Peyer's patch (tissue), 4 donors: ENCODE measurements at regions not wholly inside any gene's neighbourhood (a gene's known extent, or its start where the extent isn't known, plus 50 kb on each side); places are given as distances from the start of the nearest gene placed in this dataset.

Experiments
- DNase-seq, 3 donors: peaks; one replicate each; pipeline ENCODE4 v3.0.0-alpha.2; 2017 to 2019
- H3K27ac ChIP-seq, 4 donors: fragments of 200-600 bp; sonication (generic); one replicate each; pipeline ENCODE4 v1.5.1; 2016 to 2019
- H3K27me3 ChIP-seq, 2 donors: fragments of 200-600 bp; sonication (generic); one replicate each; pipeline ENCODE4 v1.5.1; 2019
- H3K36me3 ChIP-seq, 3 donors: fragments of 200-600 bp; sonication (generic); one replicate each; pipeline ENCODE4 v1.5.1; 2016 to 2019
- H3K4me1 ChIP-seq, 4 donors: fragments of 200-600 bp; sonication (generic); one replicate each; pipeline ENCODE4 v1.5.1; 2016 to 2019
- H3K4me3 ChIP-seq, 4 donors: fragments of 200-600 bp; sonication (generic); 1 replicate in 3 of 4; 2 replicates in 1 of 4; pipeline ENCODE4 v1.5.1; 2016 to 2019; ENCODE audit warnings: mild to moderate bottlenecking in 1 of 4
- H3K9me3 ChIP-seq, 4 donors: fragments of 200-600 bp; sonication (generic); one replicate each; pipeline ENCODE4 v1.5.1; 2016 to 2019; ENCODE audit warnings: mild to moderate bottlenecking in 1 of 4
- CTCF ChIP-seq, 6 experiments: fragments of 450-650 bp in 4 of 6; fragments of 200-600 bp in 2 of 6; sonication (generic) in 1 of 6; IDR thresholded peaks; one replicate each; pipeline ENCODE4 v1.5.1; 2017 to 2019; ENCODE audit warnings: antibody characterized with exemption in 6 of 6, mild to moderate bottlenecking in 3 of 6, moderate library complexity in 1 of 6
- POLR2A ChIP-seq, 2 donors: fragments of 450-650 bp; IDR thresholded peaks; one replicate each; pipeline ENCODE4 v1.5.1; 2017; ENCODE audit warnings: antibody characterized with exemption in 2 of 2, mild to moderate bottlenecking in 2 of 2, moderate library complexity in 2 of 2

DNA sequence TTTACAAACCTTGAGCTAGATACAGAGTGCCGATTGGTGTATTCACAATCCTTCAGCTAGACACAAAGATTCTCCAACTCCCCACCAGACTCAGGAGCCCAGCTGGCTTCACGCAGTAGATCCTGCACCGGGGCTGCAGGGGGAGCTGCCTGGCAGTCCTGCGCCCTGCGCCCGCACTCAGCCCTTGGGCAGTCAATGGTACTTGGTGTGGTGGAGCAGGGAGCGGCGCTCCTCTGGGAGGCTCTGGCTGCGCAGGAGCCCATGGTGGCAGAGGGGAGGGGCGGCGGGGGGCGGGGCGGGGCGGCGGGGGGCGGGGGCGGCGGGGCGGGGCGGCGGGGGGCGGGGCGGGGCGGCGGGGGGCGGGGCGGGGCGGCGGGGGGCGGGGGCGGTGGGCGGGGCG, 923.4 kb downstream of the SOCS6 start:
- Histone ChIP-seq H3K4me1 (no peaks in the 10 kb centered on the region), H3K4me3 (no peak overlapping the region), H3K9me3 (peaks cover 0 to 2% (median 0%) of the 10 kb centered on the region in 4 donors), H3K27me3 (no peaks in the 10 kb centered on the region), H3K27ac (no peak overlapping the region), H3K36me3 (no peaks in the 10 kb centered on the region)
- DNase-seq: no peak
- TF ChIP-seq POLR2A (IDR thresholded peaks at IDR 0.05) (no peak), CTCF (IDR thresholded peaks at IDR 0.05) (no peak)

- Histone ChIP-seq H3K27me3 (no peaks in the 10 kb centered on the region), H3K4me3 (no peak overlapping the region), H3K36me3 (no peaks in the 10 kb centered on the region), H3K9me3 (peaks cover 0 to 2% (median 0%) of the 10 kb centered on the region in 4 donors), H3K27ac (no peak overlapping the region), H3K4me1 (no peaks in the 10 kb centered on the region)
- DNase-seq: no peak
- no peak for TF ChIP-seq CTCF (IDR thresholded peaks at IDR 0.05)
- no peak for TF ChIP-seq POLR2A (IDR thresholded peaks at IDR 0.05)
Measured at GRCh38 chr18:71209944-71210343, 921.1 kb downstream of the SOCS6 start.

GRCh38 chr18:71194438-71194837, 905.6 kb downstream of the SOCS6 start:
- Histone ChIP-seq H3K36me3 (no peaks in the 10 kb centered on the region), H3K27me3 (no peaks in the 10 kb centered on the region), H3K27ac (no peak overlapping the region), H3K9me3 (no peaks in the 10 kb centered on the region), H3K4me1 (no peaks in the 10 kb centered on the region), H3K4me3 (no peak overlapping the region)
- TF ChIP-seq CTCF (IDR thresholded peaks at IDR 0.05) (no peak), POLR2A (IDR thresholded peaks at IDR 0.05) (no peak)
- no peak for DNase-seq

GRCh38 chr18:71189581-71189980, 900.7 kb downstream of the SOCS6 start:
- no peaks in the 10 kb centered on the region for H3K27me3 ChIP-seq
- no peaks in the 10 kb centered on the region for H3K9me3 ChIP-seq
- H3K36me3 ChIP-seq: no peaks in the 10 kb centered on the region
- DNase-seq: no peak
- no peak overlapping the region for H3K27ac ChIP-seq
- no peaks in the 10 kb centered on the region for H3K4me1 ChIP-seq
- TF ChIP-seq CTCF (IDR thresholded peaks at IDR 0.05) (no peak), POLR2A (IDR thresholded peaks at IDR 0.05) (no peak)
- H3K4me3 ChIP-seq: no peak overlapping the region

GRCh38 chr18:71168557-71169145, 879.8 kb downstream of the SOCS6 start:
- no peaks in the 10 kb centered on the region for H3K4me1 ChIP-seq
- H3K4me3 ChIP-seq: no peak overlapping the region
- no peak overlapping the region for H3K27ac ChIP-seq
- no peaks in the 10 kb centered on the region for H3K36me3 ChIP-seq
- no peaks in the 10 kb centered on the region for H3K27me3 ChIP-seq
- TF ChIP-seq POLR2A (IDR thresholded peaks at IDR 0.05) (no peak), CTCF (IDR thresholded peaks at IDR 0.05) (no peak)
- H3K9me3 ChIP-seq: no peaks in the 10 kb centered on the region
- DNase-seq: no peak

DNA sequence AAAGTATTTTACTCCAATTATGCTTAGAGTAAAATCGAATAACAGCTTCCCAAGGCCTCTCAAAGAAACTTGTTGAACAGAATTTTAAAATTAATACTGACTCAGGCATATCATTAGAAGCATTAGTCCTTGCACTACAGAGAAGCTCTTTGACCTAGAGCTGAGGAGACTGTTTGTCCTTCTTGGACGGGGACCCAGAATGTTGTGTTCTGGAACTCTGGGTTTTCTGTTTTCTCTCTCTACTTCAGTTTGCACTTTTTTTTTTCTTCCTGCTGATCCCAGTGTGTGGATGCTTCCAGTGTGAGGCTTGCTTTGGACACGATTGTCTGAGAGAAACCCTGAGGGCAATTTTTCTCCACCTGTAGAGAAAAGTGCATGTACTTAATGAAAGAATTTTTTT, 847.6 kb downstream of the SOCS6 start:
- Histone ChIP-seq H3K27ac (no peak overlapping the region), H3K36me3 (no peaks in the 10 kb centered on the region), H3K9me3 (no peaks in the 10 kb centered on the region), H3K4me1 (no peaks in the 10 kb centered on the region), H3K27me3 (no peaks in the 10 kb centered on the region), H3K4me3 (no peak overlapping the region)
- TF ChIP-seq CTCF (IDR thresholded peaks at IDR 0.05) (no peak), POLR2A (IDR thresholded peaks at IDR 0.05) (no peak)
- DNase-seq: no peak
